NCI-H446 treated with DMSO at 0.1 percent for 48 hours (cell line): ENCODE measurements at regions not wholly inside any gene's neighbourhood (a gene's known extent, or its start where the extent isn't known, plus 50 kb on each side); places are given as distances from the start of the nearest gene placed in this dataset.

Source experiments
- DNase-seq: peaks from one replicate; lab custom pipeline; 2025; lab: John Stamatoyannopoulos, UW

GRCh38 chr18:77857678-77858655 is 608.3 kb downstream of the GALR1 start:
- no peak for DNase-seq

- no peak for DNase-seq
Observed at GRCh38 chr18:77859634-77860033, 610.0 kb downstream of the GALR1 start.

GRCh38 chr18:77862066-77862757 is 612.6 kb downstream of the GALR1 start:
- no peak for DNase-seq

- no peak for DNase-seq
Observed at GRCh38 chr18:77865853-77866252, 616.2 kb downstream of the GALR1 start.

GRCh38 chr18:77866351-77866750 is 616.7 kb downstream of the GALR1 start:
- DNase-seq: no peak

GRCh38 chr18:77870199-77870598 is 620.6 kb downstream of the GALR1 start:
- no peak for DNase-seq

- no peak for DNase-seq
Observed at GRCh38 chr18:77870894-77871293, 621.2 kb downstream of the GALR1 start.

- DNase-seq: no peak
Observed at GRCh38 chr18:77872166-77872565, 622.5 kb downstream of the GALR1 start.

- no peak for DNase-seq
Observed at GRCh38 chr18:77876319-77876865, 626.7 kb downstream of the GALR1 start.

- DNase-seq: no peak
Observed at GRCh38 chr18:77879829-77880228, 630.2 kb downstream of the GALR1 start.

GRCh38 chr18:77884454-77884853 is 634.8 kb downstream of the GALR1 start:
- DNase-seq: no peak

- DNase-seq: no peak
Observed at GRCh38 chr18:77894060-77894459, 644.4 kb downstream of the GALR1 start.

GRCh38 chr18:77895250-77895649 is 645.6 kb downstream of the GALR1 start:
- DNase-seq: no peak

- DNase-seq: no peak
Observed at GRCh38 chr18:77896586-77897252, 647.1 kb downstream of the GALR1 start.

GRCh38 chr18:77897606-77898005 is 648.0 kb downstream of the GALR1 start:
- DNase-seq: no peak

- DNase-seq: no peak
Observed at GRCh38 chr18:77899972-77900754, 650.5 kb downstream of the GALR1 start.

GRCh38 chr18:77905011-77905410 is 655.4 kb downstream of the GALR1 start:
- DNase-seq: no peak

- DNase-seq: no peak
Observed at GRCh38 chr18:77905449-77906055, 655.9 kb downstream of the GALR1 start.

- no peak for DNase-seq
Observed at GRCh38 chr18:77906103-77906892, 656.6 kb downstream of the GALR1 start.

- DNase-seq: no peak
Observed at GRCh38 chr18:77910347-77910746, 660.7 kb downstream of the GALR1 start.
